ENCODE measurements at regions not wholly inside any gene's neighbourhood (a gene's known extent, or its start where the extent isn't known, plus 50 kb on each side); places are given as distances from the start of the nearest gene placed in this dataset.
A peak's percentile ranks its signal among the peaks of the same experiment; 100 is the strongest.
"Not testable (repeated sequence)": the region's sequence is repeated elsewhere in the genome, so short reads cannot be mapped to it uniquely, and the experiment has no call there.

GRCh38 chrX:27251369-27251768 is 211.8 kb downstream of the PPP4R3C start:
- Mint-ChIP-seq H3K4me3 (no peak overlapping the region), H3K36me3 (ENCODE audit: insufficient read depth in 2 of 2) (peaks cover 0 to 2% of the 10 kb centered on the region in 2 donors), H3K27ac (no peak overlapping the region), H3K9me3 (peaks cover 0 to 2% of the 10 kb centered on the region in 2 donors), H3K4me1 (ENCODE audit: low read depth) (no peaks in the 10 kb centered on the region), H3K27me3 (ENCODE audit: low read depth) (no peaks in the 10 kb centered on the region)
- ATAC-seq (replicated peaks in 1 of 2) (no peak), DNase-seq (no peak)

GRCh38 chrX:27242581-27242980 is 220.6 kb downstream of the PPP4R3C start:
- ATAC-seq (replicated peaks in 1 of 2) (no peak), DNase-seq (no peak)
- peaks cover 0 to 10% of the 10 kb centered on the region in 2 donors for H3K36me3 Mint-ChIP-seq (ENCODE audit: insufficient read depth in 2 of 2)
- no peak overlapping the region for H3K4me3 Mint-ChIP-seq
- no peak overlapping the region for H3K27ac Mint-ChIP-seq
- no peaks in the 10 kb centered on the region for H3K4me1 Mint-ChIP-seq (ENCODE audit: low read depth)
- no peaks in the 10 kb centered on the region for H3K27me3 Mint-ChIP-seq (ENCODE audit: low read depth)
- H3K9me3 Mint-ChIP-seq = peaks cover 2 to 15% of the 10 kb centered on the region in 2 donors

- Mint-ChIP-seq H3K9me3 (peaks cover 2 to 15% of the 10 kb centered on the region in 2 donors), H3K27ac (no peak overlapping the region), H3K27me3 (ENCODE audit: low read depth) (no peaks in the 10 kb centered on the region), H3K4me1 (ENCODE audit: low read depth) (no peaks in the 10 kb centered on the region), H3K4me3 (no peak overlapping the region), H3K36me3 (ENCODE audit: insufficient read depth in 2 of 2) (peaks cover 0 to 10% of the 10 kb centered on the region in 2 donors)
- ATAC-seq (replicated peaks in 1 of 2) = no peak
- DNase-seq = no peak
Measured at GRCh38 chrX:27241981-27242380, 221.2 kb downstream of the PPP4R3C start.

GRCh38 chrX:27240042-27240441 is 223.1 kb downstream of the PPP4R3C start:
- Mint-ChIP-seq H3K9me3 (peaks cover 2 to 15% of the 10 kb centered on the region in 2 donors), H3K36me3 (ENCODE audit: insufficient read depth in 2 of 2) (peaks cover 0 to 10% of the 10 kb centered on the region in 2 donors)
- not testable (repeated sequence) for H3K4me3 Mint-ChIP-seq; DNase-seq; H3K4me1 Mint-ChIP-seq (ENCODE audit: low read depth); H3K27me3 Mint-ChIP-seq (ENCODE audit: low read depth); H3K27ac Mint-ChIP-seq; ATAC-seq (replicated peaks in 1 of 2)

GRCh38 chrX:27236681-27237080 is 226.5 kb downstream of the PPP4R3C start:
- DNase-seq = no peak
- Mint-ChIP-seq H3K27ac (no peak overlapping the region), H3K4me3 (no peak overlapping the region), H3K36me3 (ENCODE audit: insufficient read depth in 2 of 2) (peaks cover 0 to 10% of the 10 kb centered on the region in 2 donors), H3K9me3 (peaks cover 2 to 12% of the 10 kb centered on the region in 2 donors), H3K4me1 (ENCODE audit: low read depth) (no peaks in the 10 kb centered on the region), H3K27me3 (ENCODE audit: low read depth) (no peaks in the 10 kb centered on the region)
- no peak for ATAC-seq (replicated peaks in 1 of 2)

GRCh38 chrX:27229721-27230120 is 233.4 kb downstream of the PPP4R3C start:
- H3K27ac Mint-ChIP-seq = no peak overlapping the region

GRCh38 chrX:27222661-27223060 is 240.5 kb downstream of the PPP4R3C start:
- H3K27me3 Mint-ChIP-seq (ENCODE audit: low read depth) = no peaks in the 10 kb centered on the region
- H3K27ac Mint-ChIP-seq = no peak overlapping the region
- H3K4me1 Mint-ChIP-seq (ENCODE audit: low read depth) = no peaks in the 10 kb centered on the region
- H3K36me3 Mint-ChIP-seq (ENCODE audit: insufficient read depth in 2 of 2) = peaks cover 0 to 3% of the 10 kb centered on the region in 2 donors
- DNase-seq (no peak), ATAC-seq (replicated peaks in 1 of 2) (no peak)
- H3K4me3 Mint-ChIP-seq = no peak overlapping the region
- peaks cover 2 to 7% of the 10 kb centered on the region in 2 donors for H3K9me3 Mint-ChIP-seq

More at GRCh38 chrX:27229721-27230120, 233.4 kb downstream of the PPP4R3C start:
- H3K27me3 Mint-ChIP-seq (ENCODE audit: low read depth) = no peaks in the 10 kb centered on the region
- DNase-seq = no peak
- no peaks in the 10 kb centered on the region for H3K9me3 Mint-ChIP-seq
- no peaks in the 10 kb centered on the region for H3K36me3 Mint-ChIP-seq (ENCODE audit: insufficient read depth in 2 of 2)
- no peak overlapping the region for H3K4me3 Mint-ChIP-seq
- H3K4me1 Mint-ChIP-seq (ENCODE audit: low read depth) = no peaks in the 10 kb centered on the region
- ATAC-seq (replicated peaks in 1 of 2) = no peak

- peak; percentile 5 for DNase-seq
- Mint-ChIP-seq H3K4me1 (ENCODE audit: low read depth) (no peaks in the 10 kb centered on the region), H3K36me3 (ENCODE audit: insufficient read depth in 2 of 2) (no peaks in the 10 kb centered on the region), H3K4me3 (no peak overlapping the region), H3K27ac (peak overlapping the region; percentile 48), H3K27me3 (ENCODE audit: low read depth) (peaks cover 10% of the 10 kb centered on the region), H3K9me3 (no peaks in the 10 kb centered on the region)
- no peak for ATAC-seq (replicated peaks in 1 of 2)
Measured at GRCh38 chrX:27186671-27187070, 276.5 kb downstream of the PPP4R3C start.

- H3K4me1 Mint-ChIP-seq (ENCODE audit: low read depth) = no peaks in the 10 kb centered on the region
- ATAC-seq (replicated peaks in 1 of 2) = no peak
Measured at GRCh38 chrX:27163236-27163635, 299.9 kb downstream of the PPP4R3C start.

GRCh38 chrX:27162496-27162895 is 300.6 kb downstream of the PPP4R3C start:
- no peak for ATAC-seq (replicated peaks in 1 of 2)

More at GRCh38 chrX:27163236-27163635, 299.9 kb downstream of the PPP4R3C start:
- H3K9me3 Mint-ChIP-seq = no peaks in the 10 kb centered on the region
- no peak overlapping the region for H3K27ac Mint-ChIP-seq
- H3K4me3 Mint-ChIP-seq = no peak overlapping the region
- DNase-seq = no peak
- no peaks in the 10 kb centered on the region for H3K36me3 Mint-ChIP-seq (ENCODE audit: insufficient read depth in 2 of 2)
- H3K27me3 Mint-ChIP-seq (ENCODE audit: low read depth) = no peaks in the 10 kb centered on the region

GRCh38 chrX:27156921-27157320 is 306.2 kb downstream of the PPP4R3C start:
- H3K27me3 Mint-ChIP-seq (ENCODE audit: low read depth); H3K4me1 Mint-ChIP-seq (ENCODE audit: low read depth); H3K4me3 Mint-ChIP-seq; H3K9me3 Mint-ChIP-seq; ATAC-seq (replicated peaks in 1 of 2); DNase-seq; H3K27ac Mint-ChIP-seq; H3K36me3 Mint-ChIP-seq (ENCODE audit: insufficient read depth in 2 of 2): not testable (repeated sequence)

More at GRCh38 chrX:27162496-27162895, 300.6 kb downstream of the PPP4R3C start:
- DNase-seq = no peak
- Mint-ChIP-seq H3K4me3 (no peak overlapping the region), H3K4me1 (ENCODE audit: low read depth) (no peaks in the 10 kb centered on the region), H3K9me3 (no peaks in the 10 kb centered on the region), H3K27ac (no peak overlapping the region), H3K36me3 (ENCODE audit: insufficient read depth in 2 of 2) (no peaks in the 10 kb centered on the region), H3K27me3 (ENCODE audit: low read depth) (no peaks in the 10 kb centered on the region)

- DNase-seq (no peak), ATAC-seq (replicated peaks in 1 of 2) (no peak)
- H3K9me3 Mint-ChIP-seq = no peaks in the 10 kb centered on the region
- no peak overlapping the region for H3K27ac Mint-ChIP-seq
- H3K4me1 Mint-ChIP-seq (ENCODE audit: low read depth) = no peaks in the 10 kb centered on the region
- H3K36me3 Mint-ChIP-seq (ENCODE audit: insufficient read depth in 2 of 2) = no peaks in the 10 kb centered on the region
- H3K4me3 Mint-ChIP-seq = no peak overlapping the region
- no peaks in the 10 kb centered on the region for H3K27me3 Mint-ChIP-seq (ENCODE audit: low read depth)
Measured at GRCh38 chrX:27136325-27136724, 326.8 kb downstream of the PPP4R3C start.

GRCh38 chrX:27132862-27133261 is 330.3 kb downstream of the PPP4R3C start:
- Mint-ChIP-seq H3K36me3 (ENCODE audit: insufficient read depth in 2 of 2) (peaks cover 0 to 2% of the 10 kb centered on the region in 2 donors), H3K4me3 (no peak overlapping the region), H3K27me3 (ENCODE audit: low read depth) (no peaks in the 10 kb centered on the region), H3K9me3 (peaks cover 0 to 2% of the 10 kb centered on the region in 2 donors), H3K4me1 (ENCODE audit: low read depth) (no peaks in the 10 kb centered on the region), H3K27ac (no peak overlapping the region)
- no peak for DNase-seq
- no peak for ATAC-seq (replicated peaks in 1 of 2)

- not testable (repeated sequence) for H3K36me3 Mint-ChIP-seq (ENCODE audit: insufficient read depth in 2 of 2); H3K27me3 Mint-ChIP-seq (ENCODE audit: low read depth); DNase-seq; ATAC-seq (replicated peaks in 1 of 2); H3K4me1 Mint-ChIP-seq (ENCODE audit: low read depth); H3K9me3 Mint-ChIP-seq; H3K27ac Mint-ChIP-seq; H3K4me3 Mint-ChIP-seq
Measured at GRCh38 chrX:27087176-27087575, 376.0 kb downstream of the PPP4R3C start.
